GM19438 (cell line): ENCODE measurements at regions not wholly inside any gene's neighbourhood (a gene's known extent, or its start where the extent isn't known, plus 50 kb on each side); places are given as distances from the start of the nearest gene placed in this dataset.

Source experiments
- ATAC-seq: cut with Tn5 transposase; IDR thresholded peaks from one replicate; pipeline ENCODE4 v1.9.1; 2021; ENCODE audit warnings: low read depth; ENCODE audit not compliant: unreplicated experiment

DNA sequence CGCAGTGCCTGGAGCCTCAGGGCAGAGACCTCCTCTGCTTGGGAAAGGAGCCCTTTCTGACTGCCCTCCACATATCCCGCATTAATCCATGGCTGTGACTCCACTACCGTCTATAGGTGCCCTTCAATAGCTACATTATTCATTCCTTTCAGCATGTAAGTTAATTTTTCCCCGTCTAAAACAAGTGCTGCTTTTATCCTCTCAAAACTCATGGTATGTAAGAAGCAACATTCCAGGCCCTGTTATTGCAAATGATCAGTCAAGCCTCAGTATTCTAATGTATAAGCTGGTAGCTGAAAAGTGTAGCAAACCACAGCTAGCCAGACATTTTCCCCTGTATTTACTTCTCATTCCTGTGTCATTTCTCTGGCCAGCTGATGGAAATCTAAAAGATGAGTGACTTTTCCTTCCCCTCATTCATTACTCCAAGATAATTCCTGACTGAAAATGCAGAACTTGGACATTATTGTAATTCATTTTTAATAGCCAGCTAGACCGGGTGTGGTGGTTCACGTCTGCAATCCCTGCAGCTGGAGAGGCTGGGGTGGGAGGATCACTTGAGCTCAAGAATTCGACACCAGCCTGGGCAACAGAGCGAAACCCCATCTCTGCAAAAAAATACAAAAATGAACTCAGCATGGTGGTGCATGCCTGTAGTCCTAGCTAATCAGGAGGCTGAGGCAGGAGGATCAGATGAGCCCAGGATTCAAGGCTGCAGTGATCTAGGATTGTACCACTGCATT is 88.5 kb upstream of the SOD1 start:
- ATAC-seq: no peak

DNA sequence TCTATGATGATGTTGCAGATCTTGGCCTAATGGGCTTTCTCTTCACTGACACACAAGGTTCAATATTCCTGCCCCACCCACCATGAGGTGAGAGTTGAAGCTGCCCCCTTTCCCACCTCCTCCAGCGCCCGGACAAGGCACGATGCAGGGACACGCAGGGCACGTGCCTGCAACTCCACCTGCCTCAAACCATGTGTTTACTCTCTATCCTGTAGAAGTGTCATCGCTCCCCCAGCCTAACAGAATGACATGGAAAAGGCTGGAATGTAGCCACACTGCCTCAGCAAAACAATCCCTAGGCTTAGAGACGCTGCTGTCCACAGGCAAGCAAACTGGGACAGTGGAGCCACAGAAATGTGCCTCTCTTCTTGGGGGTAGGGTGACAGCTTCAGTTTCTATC is 92.9 kb upstream of the SOD1 start:
- no peak for ATAC-seq

DNA sequence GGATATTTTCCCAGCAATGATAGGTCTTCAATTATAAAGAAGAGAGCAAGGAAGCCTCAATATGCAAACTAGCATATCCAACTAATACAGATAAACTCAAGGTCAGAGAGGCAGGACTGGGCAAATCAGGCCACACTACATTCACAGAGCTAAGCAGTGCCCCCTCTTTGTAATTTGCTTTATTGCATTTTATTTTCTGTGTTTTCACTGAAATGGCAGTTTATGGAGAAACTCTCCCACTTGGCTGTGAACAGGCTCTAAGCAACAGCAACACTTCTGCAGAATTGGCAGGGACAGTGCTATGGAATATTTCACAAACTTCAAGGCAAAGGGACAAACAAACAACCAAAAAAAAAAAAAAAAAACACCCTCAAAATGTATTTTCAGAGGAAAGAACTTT is 93.4 kb upstream of the SOD1 start:
- ATAC-seq: no peak

DNA sequence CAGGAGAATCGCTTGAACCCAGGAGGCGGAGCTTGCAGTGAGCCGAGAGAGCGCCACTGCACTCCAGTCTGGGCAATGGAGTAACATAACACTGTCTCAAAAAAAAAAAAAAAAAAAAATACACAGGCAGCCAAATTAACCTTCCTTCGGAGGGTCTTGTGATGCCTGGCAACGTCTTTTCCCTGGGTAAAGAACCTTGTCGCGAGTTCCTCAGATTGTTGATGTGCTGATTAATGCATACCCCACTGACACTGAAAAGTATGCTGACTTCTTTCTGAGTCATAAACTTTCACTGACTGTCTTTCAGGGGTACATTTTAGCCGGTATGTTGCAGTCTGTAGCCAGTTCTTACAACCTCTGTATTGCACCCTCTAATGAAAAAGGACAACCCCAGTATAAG is 95.1 kb upstream of the SOD1 start:
- no peak for ATAC-seq

DNA sequence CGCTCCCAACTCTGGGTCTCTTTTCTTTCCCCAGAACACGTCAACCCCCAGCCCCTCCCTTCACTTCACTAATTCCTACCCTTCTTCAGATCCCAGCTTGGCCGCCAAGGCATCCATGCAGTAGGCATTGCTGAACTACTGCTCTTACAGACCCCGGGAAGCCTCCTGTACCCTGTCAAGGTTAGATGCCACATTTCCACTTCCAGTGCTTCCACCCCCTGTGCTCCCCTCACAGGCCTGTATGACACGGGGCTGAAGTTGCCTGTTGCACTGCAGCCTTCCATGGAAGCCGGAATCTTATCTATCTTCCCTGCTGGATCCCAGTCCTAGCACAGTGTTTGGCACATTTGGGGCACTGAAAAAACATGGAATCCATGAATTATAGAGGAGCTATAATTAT is 99.0 kb upstream of the SOD1 start:
- no peak for ATAC-seq

DNA sequence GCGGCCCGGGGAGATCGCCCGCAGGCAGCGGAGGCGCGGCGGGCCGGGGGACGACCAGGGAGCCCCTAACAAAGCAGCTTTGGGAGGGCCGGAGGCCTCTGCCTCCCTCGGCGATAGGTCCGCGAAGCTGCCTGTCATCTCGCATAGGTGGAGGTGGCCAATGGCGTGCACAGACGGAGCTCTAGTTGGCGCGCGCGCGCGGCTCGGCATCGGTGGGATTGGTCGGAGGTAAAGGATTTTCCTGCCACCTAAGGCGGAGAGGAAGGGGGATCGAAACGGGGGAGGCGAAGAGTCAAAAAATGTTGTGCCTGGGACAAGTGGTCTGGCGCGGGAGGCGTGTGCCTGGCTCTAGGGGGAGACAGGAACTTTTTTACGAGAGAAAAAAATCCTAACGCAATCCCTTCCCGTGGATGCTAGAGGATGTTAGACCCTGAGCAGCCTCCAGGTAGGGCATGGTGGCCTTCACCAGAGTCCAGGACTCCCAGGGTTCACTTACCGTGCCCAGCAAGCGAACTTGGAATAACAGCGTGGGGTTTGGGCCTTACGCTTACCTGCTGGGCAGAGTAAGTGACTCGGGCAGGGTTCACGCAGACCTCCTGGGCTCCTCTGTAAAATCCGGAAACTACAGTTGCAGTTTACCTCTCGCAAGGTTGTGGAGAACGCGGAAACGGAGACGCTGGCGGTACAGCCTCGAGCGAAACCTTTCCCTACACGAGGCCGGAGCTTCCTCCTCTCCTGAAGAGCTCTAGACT is 99.9 kb upstream of the SOD1 start:
- peak; percentile 70 for ATAC-seq

DNA sequence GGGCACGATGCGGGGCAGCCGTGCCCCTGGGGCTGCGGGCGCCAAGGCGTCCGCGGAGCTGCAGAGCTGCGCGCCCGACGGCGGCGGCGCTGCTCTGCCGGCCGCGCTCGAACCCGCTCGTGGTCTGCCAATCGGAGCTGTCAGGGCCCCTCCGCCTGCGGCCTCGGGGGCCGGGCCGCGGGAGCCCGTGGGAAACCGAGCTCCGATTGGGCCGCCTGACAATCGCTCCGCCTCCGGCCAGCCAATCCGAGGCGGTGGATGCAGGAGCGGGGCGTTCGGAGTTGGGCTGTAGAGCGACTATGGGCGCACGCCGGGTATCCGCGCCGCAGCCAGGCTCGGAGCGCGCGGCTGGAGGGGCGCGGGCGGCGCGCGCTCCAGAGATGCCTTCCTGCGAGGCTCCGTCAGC is 100.5 kb upstream of the SOD1 start:
- ATAC-seq: peak; percentile 80

DNA sequence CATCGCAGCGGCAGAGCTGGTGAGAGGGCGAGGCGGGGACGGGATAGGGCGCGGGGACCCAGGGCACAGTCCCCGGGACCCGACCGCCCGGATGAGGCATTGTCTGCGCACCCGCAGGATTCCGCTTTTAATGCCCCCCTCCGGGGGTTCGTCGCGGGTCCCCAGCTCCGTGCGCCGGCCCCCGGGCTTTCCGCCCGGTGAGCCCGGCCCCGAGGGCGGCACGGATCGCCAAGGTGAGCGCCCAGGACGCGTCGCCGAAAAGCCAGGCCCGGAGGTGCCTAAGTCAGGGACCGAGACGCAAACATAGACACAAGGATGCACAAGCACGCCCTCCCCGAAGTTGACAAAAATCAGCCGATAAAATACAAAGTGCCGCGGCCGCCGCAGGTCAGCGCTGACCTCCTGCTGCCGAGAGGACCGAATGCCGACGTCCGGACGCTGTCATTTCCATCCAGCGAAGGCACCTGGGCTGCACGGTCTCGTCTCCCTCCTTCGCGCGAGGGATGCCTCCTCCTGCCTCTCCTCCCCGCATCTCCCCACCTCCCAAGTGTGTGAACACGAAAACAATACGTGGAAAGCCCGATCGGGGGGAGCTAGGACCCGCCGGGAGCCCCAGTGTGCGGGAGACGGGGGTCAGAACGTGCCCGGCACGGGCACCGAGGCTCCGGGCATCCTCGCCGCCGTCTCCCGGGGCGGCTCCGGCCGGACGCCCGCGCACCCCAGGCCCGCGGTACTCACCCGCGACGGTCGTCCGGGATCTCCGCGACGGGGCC is 101.1 kb upstream of the SOD1 start:
- ATAC-seq: peak; percentile 14

DNA sequence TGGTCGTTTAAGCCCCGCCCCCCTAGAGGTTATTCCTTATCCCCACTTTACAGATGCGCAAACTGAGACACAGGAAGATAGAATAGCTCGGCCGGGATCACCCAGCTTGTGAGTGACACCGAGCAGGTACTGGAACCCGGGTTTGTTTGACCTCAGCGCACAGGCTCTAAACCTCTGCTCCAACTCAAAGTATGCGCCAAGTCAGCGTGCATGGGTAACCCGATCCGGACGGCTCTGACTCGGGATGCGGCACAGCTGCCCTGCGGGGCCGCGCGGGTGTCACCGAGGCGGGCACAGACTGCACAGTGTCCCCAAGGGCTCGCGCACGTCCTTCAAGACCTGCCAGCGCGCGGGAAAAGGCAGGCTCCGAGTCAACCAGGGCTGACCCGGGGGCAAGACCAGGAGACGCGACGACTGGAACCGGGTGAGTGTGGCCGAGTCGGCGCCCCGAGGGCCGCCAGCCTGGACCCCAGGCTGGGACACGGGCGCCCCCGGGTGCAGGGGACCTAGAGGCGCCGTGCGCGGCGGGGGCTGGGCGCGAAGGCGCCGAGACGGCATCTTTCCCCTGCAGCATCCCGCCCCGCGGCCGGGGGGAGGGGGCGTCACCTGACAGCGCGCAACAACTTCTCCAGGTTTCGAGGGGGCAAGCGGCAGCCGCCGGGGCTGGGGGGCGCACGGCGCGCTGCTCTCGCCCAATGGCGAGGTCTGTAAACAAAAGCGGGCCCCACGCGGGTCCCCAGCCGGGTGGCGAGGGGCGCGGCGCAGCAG is 101.9 kb upstream of the SOD1 start:
- ATAC-seq: no peak

DNA sequence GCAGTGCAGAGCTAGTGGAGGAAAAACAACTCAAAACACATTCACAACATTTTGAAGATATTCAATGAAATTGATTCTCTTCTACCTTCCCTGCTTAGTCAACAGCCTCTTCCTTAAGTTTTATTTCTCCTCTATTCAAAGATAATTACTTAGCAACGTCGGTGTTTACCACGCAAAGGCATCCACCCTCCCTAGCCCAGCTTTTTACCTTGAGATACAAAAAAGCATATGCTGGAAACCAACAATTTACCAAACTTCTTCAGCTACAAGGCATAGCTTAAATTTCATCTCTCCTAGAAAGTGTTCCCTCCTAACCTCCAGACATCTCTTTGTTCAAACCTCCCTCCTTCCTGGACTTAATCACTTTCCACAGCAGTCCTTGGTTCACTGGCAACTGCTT is 102.8 kb upstream of the SOD1 start:
- no peak for ATAC-seq

DNA sequence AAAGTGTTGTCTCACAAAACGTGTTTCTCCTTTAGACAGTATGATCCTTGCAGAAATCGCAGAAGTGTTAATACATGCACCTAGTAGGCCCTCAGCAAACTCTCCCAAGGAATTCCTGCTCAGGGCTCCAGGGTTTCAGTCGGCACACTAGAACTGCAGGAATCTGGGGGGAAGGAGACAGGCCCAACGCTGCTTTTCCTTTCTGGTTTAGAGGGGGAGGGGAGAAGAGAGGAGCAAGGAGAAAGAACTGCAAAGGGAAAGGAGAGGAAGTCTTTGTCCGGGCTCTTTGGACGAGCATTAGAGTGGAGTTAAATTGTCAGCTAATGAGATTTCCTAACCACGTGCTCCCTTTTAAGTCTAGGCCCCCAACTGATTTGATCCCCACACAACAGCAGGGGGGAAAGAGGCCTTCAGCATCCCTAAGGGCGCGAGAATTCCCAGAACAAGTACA is 103.7 kb upstream of the SOD1 start:
- no peak for ATAC-seq

DNA sequence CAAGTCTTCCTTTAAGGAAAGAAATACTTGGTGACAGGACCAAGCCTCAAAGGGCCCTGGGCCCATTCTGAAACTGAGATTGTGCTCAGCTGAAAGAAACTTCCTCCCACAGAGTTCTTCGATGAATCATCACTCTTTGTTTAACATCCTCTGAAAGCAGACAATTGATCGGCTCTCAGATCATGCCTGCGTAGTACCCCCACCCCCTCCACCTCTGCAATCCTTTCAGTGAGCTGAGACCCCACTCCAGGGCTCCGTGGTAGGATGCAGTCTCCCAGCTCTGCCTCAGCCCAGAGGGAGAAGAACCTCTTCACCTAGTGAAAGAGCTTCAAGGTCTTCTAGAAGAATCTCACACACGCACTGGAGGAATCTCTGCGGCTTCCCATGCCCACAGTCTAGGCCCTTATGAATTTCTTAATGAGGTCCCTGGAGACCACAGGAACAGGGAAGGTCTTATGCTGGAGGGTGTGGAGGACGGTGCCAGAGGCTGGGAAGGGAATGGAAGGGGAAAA is 104.9 kb upstream of the SOD1 start:
- no peak for ATAC-seq

DNA sequence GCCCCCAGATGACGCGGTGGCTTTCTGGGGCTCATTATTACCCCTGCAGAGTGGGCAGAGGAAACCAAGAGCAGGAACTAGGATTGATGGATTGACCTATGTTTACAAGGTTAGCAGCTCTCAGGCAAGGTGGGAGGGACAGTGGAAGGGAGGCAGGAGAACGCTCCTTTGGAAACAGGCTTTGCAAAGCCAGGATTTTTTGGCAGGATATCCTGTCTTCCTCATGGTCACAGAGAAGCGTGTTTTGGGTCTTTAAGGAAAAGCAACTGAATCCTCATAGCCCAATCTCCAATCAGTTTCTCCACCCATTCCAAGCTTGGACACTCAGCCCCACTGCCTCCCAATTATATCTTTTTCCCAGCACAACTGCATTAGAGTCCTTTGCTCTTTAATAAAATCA is 105.6 kb upstream of the SOD1 start:
- no peak for ATAC-seq

DNA sequence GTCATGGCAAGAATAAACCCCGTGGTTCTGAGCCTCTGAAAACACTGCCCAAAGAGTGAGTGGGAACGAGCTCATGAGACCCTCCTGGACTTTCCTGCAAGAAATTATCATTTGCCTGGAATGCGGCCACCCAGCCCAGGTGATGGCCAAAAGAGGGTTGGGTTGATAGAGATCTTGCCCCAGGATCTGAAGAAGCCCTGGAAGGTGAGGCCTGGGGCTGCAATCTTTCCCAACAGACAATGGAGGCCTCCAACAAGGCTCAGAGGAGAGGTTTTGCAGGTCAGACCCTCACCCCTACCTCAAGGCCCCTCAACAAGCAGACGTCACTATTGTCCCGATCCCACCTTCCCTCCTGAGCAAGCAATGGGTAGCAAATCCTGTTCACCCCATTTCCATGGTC is 106.0 kb upstream of the SOD1 start:
- no peak for ATAC-seq

DNA sequence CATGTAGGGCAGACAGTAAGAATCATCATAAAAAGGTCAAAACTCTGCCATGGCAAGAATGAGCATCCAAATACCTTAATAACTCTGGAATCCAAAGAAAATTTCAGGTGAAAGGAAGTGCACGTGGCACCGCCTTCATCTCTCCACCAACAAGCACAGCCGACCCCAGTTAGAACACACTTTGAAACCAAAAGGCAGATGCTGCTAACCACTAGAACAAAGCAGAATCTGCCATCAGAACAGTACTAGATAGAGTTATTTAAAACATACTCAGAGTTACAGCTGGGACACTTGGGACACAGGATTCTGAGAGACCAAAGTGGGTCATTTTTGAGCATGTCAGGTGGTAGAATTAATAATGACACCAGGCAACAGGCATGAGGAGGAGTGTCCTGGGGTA is 106.7 kb upstream of the SOD1 start:
- no peak for ATAC-seq

DNA sequence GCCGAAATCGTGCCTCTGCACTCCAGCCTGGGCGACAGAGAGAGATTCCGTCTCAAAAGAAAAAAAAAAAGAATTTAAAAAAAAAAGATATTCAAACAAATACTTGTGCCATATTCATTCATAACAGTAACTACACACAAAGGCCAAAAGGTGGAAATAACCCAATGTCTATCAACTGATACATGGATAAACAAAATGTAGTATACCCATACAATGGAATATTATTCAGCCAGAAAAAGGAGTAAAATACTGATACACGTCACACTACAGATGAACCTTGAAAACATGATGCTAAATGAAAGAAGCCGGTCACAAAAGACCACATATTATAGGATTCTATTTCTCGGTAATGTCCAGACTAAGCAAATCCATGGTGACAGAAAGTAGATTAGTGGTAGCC is 109.4 kb upstream of the SOD1 start:
- no peak for ATAC-seq

DNA sequence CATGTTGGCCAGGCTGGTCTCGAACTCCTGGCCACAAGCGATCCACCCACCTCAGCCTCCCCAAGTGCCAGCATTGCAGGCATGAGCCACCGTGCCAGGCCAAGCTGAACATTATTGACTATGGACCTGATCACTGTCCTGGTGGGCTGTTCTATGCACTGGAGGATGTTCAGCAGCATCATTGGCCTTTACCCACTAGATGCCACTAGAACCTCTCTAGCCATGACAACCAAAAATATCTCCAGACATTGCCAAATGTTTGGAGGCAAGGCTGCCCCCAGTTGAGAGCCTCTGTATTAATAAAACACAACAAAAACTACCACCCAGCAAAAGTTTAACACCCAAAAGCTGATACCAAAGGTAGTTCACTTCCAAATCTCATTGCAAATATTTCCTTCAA is 110.8 kb upstream of the SOD1 start:
- ATAC-seq: no peak

DNA sequence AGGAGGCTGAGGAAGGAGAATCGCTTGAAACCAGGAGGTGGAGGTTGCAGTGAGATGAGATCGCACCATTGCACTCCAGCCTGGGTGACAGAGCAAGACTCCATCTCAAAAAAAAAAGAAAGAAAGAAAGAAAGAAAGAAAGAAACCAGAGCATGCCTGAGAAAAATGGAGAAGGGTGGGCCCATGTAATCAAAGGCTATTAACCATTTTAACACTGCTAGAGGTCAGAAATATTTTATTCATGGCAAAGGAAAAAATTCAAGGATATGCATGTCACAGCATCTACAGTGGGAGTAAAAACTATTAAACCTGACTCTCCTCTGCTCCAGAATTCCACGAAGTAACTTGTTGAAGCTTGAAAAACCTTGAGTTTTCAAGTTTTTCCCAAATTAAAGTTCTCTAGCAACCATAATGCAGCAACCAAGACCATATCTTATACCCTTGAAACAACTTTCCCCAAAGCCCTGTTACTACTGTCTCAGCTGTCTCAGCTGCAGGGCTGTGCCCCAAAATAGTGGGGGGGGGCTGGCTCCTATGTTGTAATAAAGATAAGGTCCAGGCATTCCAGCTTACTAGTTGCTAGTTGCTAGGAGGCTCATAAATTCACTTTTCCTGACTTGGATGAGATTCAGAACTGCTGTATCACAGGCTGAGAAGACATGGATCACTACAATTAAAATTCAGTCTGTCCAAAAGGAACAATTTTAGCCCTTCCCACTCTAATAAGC is 112.9 kb upstream of the SOD1 start:
- ATAC-seq: no peak

DNA sequence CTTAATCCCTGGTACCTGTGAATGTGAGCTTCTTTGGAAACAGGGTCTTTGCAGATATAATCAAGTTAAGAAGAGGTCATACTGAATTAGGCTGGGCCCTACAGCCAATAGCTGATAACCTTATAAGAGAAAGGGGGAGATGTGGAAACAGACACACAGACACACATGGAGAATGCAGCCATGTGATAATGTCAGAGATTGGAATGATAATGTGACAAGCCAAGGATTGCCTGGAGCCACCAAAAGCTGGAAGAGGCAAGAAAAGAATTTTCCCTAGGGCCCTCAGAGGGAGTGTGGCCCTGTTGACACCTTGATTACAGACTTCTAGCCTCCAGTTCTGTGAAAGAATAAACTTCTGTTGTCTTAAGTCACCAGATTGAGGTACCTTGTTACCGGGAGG is 114.5 kb upstream of the SOD1 start:
- ATAC-seq: no peak

DNA sequence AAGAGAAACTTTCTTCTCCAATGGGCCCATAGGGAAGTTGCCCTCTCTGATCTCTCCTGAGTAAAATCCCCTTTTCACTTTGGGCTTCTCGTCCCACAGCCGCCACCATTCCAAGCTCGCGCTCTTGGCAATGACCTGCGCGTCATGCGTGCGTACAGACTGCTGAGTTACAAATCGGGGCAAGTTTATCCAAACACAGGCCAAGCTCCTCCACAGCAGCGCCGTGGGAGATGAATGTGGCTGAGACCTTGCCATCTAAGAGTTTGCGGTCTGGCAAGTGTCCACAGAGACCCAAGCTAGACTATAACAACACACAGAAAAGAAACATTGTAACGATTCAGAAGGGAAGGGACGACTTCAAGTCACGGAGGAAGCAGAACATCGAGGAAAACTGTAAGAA is 116.3 kb upstream of the SOD1 start:
- ATAC-seq: no peak
